ENCODE measurements at regions not wholly inside any gene's neighbourhood (a gene's known extent, or its start where the extent isn't known, plus 50 kb on each side); places are given as distances from the start of the nearest gene placed in this dataset.

DNA sequence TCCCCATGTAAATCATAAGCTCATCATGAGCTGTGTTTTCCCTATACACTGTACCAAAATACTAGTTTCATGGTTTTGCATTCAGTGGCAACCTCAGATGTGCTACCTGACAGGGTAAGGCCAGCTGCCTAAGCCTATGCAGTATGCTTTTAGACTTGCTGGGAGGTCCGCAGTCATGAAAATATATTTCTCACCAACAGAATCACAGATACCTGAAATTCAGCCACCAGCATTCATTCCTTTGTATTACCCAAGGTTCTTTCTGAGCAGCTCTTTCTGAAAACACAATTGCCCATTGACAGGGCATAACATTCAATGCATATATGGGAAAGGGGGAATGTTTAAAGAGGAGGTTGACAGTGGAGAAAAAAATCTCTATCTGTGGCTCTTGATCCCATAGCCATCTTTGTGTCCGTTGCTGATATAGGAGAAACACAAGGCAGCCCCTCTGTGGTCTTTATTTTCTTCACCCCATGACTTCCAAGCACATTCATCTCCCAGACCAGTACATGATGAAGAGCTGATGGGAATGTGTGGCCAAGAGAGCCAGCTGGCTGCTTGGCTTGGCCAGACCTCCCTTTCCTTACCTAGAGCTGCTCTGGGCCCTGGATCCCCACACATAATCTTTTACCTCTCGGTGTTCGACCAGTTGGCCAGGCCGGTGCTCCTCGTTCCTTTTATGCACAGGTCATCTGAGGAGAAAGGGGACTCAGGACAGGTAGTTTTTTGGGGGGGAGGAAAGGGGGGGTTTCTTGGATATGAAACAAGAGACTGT, 162.9 kb downstream of the KCNA5 start:
- H3K36me3 ChIP-seq (ENCODE audit: low read depth, missing control alignments): no peaks in the 10 kb centered on the region
- no peak overlapping the region for H3K27ac ChIP-seq
- no peak overlapping the region for H3K4me3 ChIP-seq
- TF ChIP-seq POLR2A (IDR thresholded peaks at IDR 0.05): no peak
- TF ChIP-seq, protein P1, sequence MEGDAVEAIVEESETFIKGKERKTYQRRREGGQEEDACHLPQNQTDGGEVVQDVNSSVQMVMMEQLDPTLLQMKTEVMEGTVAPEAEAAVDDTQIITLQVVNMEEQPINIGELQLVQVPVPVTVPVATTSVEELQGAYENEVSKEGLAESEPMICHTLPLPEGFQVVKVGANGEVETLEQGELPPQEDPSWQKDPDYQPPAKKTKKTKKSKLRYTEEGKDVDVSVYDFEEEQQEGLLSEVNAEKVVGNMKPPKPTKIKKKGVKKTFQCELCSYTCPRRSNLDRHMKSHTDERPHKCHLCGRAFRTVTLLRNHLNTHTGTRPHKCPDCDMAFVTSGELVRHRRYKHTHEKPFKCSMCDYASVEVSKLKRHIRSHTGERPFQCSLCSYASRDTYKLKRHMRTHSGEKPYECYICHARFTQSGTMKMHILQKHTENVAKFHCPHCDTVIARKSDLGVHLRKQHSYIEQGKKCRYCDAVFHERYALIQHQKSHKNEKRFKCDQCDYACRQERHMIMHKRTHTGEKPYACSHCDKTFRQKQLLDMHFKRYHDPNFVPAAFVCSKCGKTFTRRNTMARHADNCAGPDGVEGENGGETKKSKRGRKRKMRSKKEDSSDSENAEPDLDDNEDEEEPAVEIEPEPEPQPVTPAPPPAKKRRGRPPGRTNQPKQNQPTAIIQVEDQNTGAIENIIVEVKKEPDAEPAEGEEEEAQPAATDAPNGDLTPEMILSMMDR (IDR thresholded peaks at IDR 0.05): no peak
- 79 to 93% methylated on average over 6 of the region's 6 CpGs for WGBS, 2 donors
- no peaks in the 10 kb centered on the region for H3K9me3 ChIP-seq
- DNase-seq: no peak
- no peaks in the 10 kb centered on the region for H3K4me1 ChIP-seq
- no peaks in the 10 kb centered on the region for H3K27me3 ChIP-seq
- intact Hi-C loops (cut with DNase I; ENCODE audit: low total_unique reads): no loop called here

DNA sequence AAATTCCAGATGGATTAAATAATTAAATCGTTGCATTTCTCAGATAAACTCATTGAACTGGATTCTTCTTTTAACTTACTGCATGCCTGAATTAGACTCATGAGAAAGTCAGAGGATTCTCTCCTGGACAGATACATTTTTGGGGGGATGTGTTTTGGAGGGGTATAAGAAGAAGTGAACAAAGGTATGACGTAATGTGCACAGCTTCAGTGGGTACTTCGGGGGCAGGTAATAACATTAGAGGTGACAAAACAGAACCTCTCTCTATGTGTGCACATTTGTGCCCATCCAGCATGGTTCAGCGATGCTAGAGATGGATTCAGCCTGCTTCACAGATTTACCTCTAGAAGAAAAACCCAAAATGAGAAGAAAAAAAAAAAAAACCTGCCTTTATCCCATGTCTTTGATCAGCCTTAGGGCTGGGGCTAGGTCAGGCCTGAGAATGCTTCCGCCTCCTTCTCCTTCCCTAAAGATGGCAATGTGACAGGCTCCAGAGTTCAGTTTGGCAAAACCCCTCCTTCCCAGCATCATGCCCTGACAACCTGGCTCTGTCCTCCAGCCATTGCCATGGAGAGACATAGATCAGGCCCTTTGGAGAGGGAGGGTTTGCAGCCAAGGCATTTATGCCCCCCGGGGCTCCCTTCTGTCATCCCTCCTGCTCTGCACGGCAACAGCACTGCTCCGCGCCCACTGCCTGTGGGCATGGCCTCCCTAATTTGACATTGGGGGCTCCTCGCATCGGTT, 166.7 kb downstream of the KCNA5 start:
- WGBS, 2 donors: 89 to 90% methylated on average over 11 of the region's 11 CpGs
- Histone ChIP-seq H3K9me3 (no peaks in the 10 kb centered on the region), H3K27ac (no peak overlapping the region), H3K27me3 (no peaks in the 10 kb centered on the region), H3K36me3 (ENCODE audit: low read depth, missing control alignments) (no peaks in the 10 kb centered on the region), H3K4me3 (no peak overlapping the region), H3K4me1 (peaks cover 5% of the 10 kb centered on the region)
- DNase-seq: no peak
- TF ChIP-seq POLR2A (IDR thresholded peaks at IDR 0.05): no peak
- TF ChIP-seq, protein P1 (IDR thresholded peaks at IDR 0.05): no peak
- intact Hi-C loops (cut with DNase I; ENCODE audit: low total_unique reads): no loop called here

DNA sequence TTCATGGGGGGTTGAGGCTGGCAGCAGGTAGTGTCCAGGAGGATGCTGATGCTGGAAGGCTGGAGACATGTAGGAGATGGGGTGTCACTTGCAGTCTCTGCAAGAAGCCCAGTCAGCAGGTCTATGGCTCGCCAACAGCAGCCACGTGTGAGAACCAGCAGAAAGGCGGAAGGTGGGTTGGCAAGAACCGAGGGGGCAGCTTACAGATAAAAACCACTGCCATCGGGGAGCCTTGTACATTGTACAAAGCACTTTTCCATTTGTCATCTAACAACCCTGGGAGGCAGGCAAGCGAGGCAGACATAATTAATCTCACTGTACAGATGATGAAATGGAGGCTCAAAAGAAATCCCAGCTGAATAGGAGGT, 167.2 kb downstream of the KCNA5 start:
- WGBS, 2 donors: 87 to 90% methylated on average over 5 to 6 of the region's 6 CpGs
- intact Hi-C loops (cut with DNase I; ENCODE audit: low total_unique reads): no loop called here
- DNase-seq: no peak

DNA sequence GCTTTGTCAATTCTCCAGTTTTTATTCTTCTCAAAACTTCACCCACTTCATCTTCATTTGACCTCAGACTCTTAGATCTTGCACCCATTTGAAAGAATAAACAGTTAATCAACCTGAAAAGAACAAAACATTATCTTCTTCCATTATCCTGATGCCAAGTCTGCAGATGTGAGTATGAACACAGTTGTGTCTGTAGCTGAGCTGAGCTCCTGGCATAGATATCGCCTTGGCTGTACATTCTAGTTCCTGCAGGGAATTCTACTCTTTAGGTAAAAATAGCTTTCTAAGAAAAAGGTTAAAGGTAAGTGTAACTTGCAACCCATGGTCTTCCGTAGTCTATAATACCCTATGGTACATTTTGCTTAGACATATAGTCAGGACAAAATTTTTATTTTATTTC, 169.7 kb downstream of the KCNA5 start:
- DNase-seq: no peak
- Histone ChIP-seq H3K27me3 (no peaks in the 10 kb centered on the region), H3K27ac (no peak overlapping the region), H3K36me3 (ENCODE audit: low read depth, missing control alignments) (no peaks in the 10 kb centered on the region), H3K9me3 (no peaks in the 10 kb centered on the region), H3K4me3 (no peak overlapping the region), H3K4me1 (peaks cover 5% of the 10 kb centered on the region)
- WGBS, 2 donors: 66 to 68% methylated on average over 2 of the region's 2 CpGs
- intact Hi-C loops (cut with DNase I; ENCODE audit: low total_unique reads): no loop called here
- TF ChIP-seq POLR2A (IDR thresholded peaks at IDR 0.05): no peak
- TF ChIP-seq, protein P1 (IDR thresholded peaks at IDR 0.05): no peak

More for the DNA sequence above, 167.2 kb downstream of the KCNA5 start:
- TF ChIP-seq, protein P1 (IDR thresholded peaks at IDR 0.05): no peak
- TF ChIP-seq POLR2A (IDR thresholded peaks at IDR 0.05): no peak
- Histone ChIP-seq H3K27ac (no peak overlapping the region), H3K9me3 (no peaks in the 10 kb centered on the region), H3K36me3 (ENCODE audit: low read depth, missing control alignments) (no peaks in the 10 kb centered on the region), H3K4me3 (no peak overlapping the region), H3K4me1 (peaks cover 5% of the 10 kb centered on the region), H3K27me3 (no peaks in the 10 kb centered on the region)

All from testis (tissue), 2 donors.